H1 (cell line): ENCODE measurements at regions not wholly inside any gene's neighbourhood (a gene's known extent, or its start where the extent isn't known, plus 50 kb on each side); places are given as distances from the start of the nearest gene placed in this dataset.

ENCODE experiments used
- BRCA1 ChIP-seq: IDR thresholded peaks from 2 replicates; pipeline ENCODE4 v1.6.1; 2012; ENCODE audit warnings: low read depth, low read length, improper control_type of control experiment
- CEBPB ChIP-seq: IDR thresholded peaks from 2 replicates; pipeline ENCODE4 v1.6.1; 2012; ENCODE audit warnings: low read depth, low read length
- CHD2 ChIP-seq: IDR thresholded peaks from 2 replicates; pipeline ENCODE4 v1.6.1; 2012; ENCODE audit warnings: low read length, improper control_type of control experiment
- EP300 ChIP-seq, 2 experiments: IDR thresholded peaks; 1 replicate in 1 of 2; 2 replicates in 1 of 2; pipeline ENCODE4 v1.6.1; 2011 to 2012; ENCODE audit warnings: low read depth in 2 of 2, low read length in 2 of 2, mild to moderate bottlenecking in 2 of 2, borderline replicate concordance in 1 of 2, inconsistent platforms in 1 of 2, moderate library complexity in 1 of 2
- TCF12 ChIP-seq: IDR thresholded peaks from 2 replicates; pipeline ENCODE4 v1.6.1; 2011; ENCODE audit warnings: low read depth, mild to moderate bottlenecking, low read length

- no peak for TF ChIP-seq CHD2
- TF ChIP-seq TCF12, result no peak
- TF ChIP-seq EP300 (IDR thresholded peaks at IDR 0.05; ENCODE audit: borderline replicate concordance in 1 of 2, low read depth in 2 of 2, low read length in 2 of 2), result no peak
- no peak for TF ChIP-seq BRCA1
- no peak for TF ChIP-seq CEBPB
These were observed 1518.7 kb upstream of the WWC1 start (continued) for GRCh38 chr5:166772770-166773169.
